H1 (cell line): ENCODE measurements at regions not wholly inside any gene's neighbourhood (a gene's known extent, or its start where the extent isn't known, plus 50 kb on each side); places are given as distances from the start of the nearest gene placed in this dataset.

Experiments used
- CTCF ChIA-PET: fragments of 300-600 bp; sonication (Branson Sonifier 250); formaldehyde crosslinking; loops from one replicate; lab custom pipeline; 2021; ENCODE audit not compliant: partially characterized antibody; lab: Charles Lee
- POLR2A ChIA-PET: fragments of 300-600 bp; sonication (Branson Sonifier 250); formaldehyde crosslinking; loops from one replicate; lab custom pipeline; 2021; ENCODE audit warnings: inconsistent platforms; ENCODE audit not compliant: partially characterized antibody; lab: Charles Lee
- DNase-seq, 2 experiments: peaks; one replicate each; pipeline versions ENCODE4 v3.0.0 to v3.0.0-alpha.2; 2010 to 2022; ENCODE audit warnings: low spot score in 2 of 2, low read depth in 1 of 2, mixed read lengths in 1 of 2
- FAIRE-seq: peaks from 2 replicates; lab custom pipeline; 2011; peaks lifted over from hg19 to GRCh38; lab: Jason Lieb, UNC
- H2AFZ ChIP-seq: 2 replicates; pipeline ENCODE4 v1.8.1; 2012; ENCODE audit warnings: low read length, inconsistent platforms
- H2AK5ac ChIP-seq: 2 replicates; pipeline ENCODE4 v1.6.1; 2013; ENCODE audit warnings: low read depth, low read length
- H2BK120ac ChIP-seq: replicated peaks from 2 replicates; pipeline ENCODE3; 2013; ENCODE audit warnings: low read depth, low read length, inconsistent platforms
- H2BK12ac ChIP-seq: 2 replicates; pipeline ENCODE4 v1.6.1; 2013; ENCODE audit warnings: low read depth, low read length
- H2BK15ac ChIP-seq: 2 replicates; pipeline ENCODE4 v1.6.1; 2013; ENCODE audit warnings: low read length
- H2BK20ac ChIP-seq: 2 replicates; pipeline ENCODE4 v1.6.1; 2013; ENCODE audit warnings: low read length
- H2BK5ac ChIP-seq: 2 replicates; pipeline ENCODE4 v1.6.1; 2013; ENCODE audit warnings: low read depth, low read length
- H3K14ac ChIP-seq: 2 replicates; pipeline ENCODE4 v1.6.1; 2013; ENCODE audit warnings: inconsistent platforms; ENCODE audit not compliant: insufficient read length
- H3K18ac ChIP-seq: 2 replicates; pipeline ENCODE4 v1.6.1; 2013; ENCODE audit warnings: low read length; ENCODE audit errors: extremely low read depth
- H3K23ac ChIP-seq: 2 replicates; pipeline ENCODE4 v1.6.1; 2013; ENCODE audit warnings: inconsistent platforms; ENCODE audit not compliant: insufficient read length
- H3K23me2 ChIP-seq: 2 replicates; pipeline ENCODE4 v1.6.1; 2013; ENCODE audit warnings: low read depth, low read length
- H3K27ac ChIP-seq: 2 replicates; pipeline ENCODE4 v1.6.1; 2011; ENCODE audit warnings: low read depth, low read length, inconsistent platforms
- H3K27me3 ChIP-seq, 4 experiments: replicated peaks in 1 of 4; 1 replicate in 1 of 4; 2 replicates in 3 of 4; pipeline versions ENCODE4 v1.6.1 to v1.8.1; 2011 to 2013; ENCODE audit warnings: low read length in 3 of 4, mild to moderate bottlenecking in 3 of 4, inconsistent platforms in 2 of 4, mixed read lengths in 2 of 4, moderate library complexity in 1 of 4; ENCODE audit not compliant: control insufficient read depth in 3 of 4, insufficient read depth in 3 of 4; ENCODE audit errors: extremely low read depth in 1 of 4
- H3K36me3 ChIP-seq, 4 experiments: 2 replicates each; pipeline versions ENCODE4 v1.6.1 to v1.8.1; 2011 to 2013; ENCODE audit warnings: mild to moderate bottlenecking in 4 of 4, low read length in 3 of 4, moderate library complexity in 2 of 4, control low read depth in 1 of 4, inconsistent platforms in 1 of 4; ENCODE audit not compliant: insufficient read depth in 4 of 4, control insufficient read depth in 2 of 4
- H3K4ac ChIP-seq: replicated peaks from 2 replicates; pipeline ENCODE3; 2013; ENCODE audit warnings: low read length, low read depth, mixed read lengths, inconsistent platforms; ENCODE audit not compliant: insufficient read length
- H3K4me1 ChIP-seq, 4 experiments: replicated peaks in 1 of 4; 1 replicate in 1 of 4; 2 replicates in 3 of 4; pipeline versions ENCODE4 v1.6.1 to v1.8.1; 2011 to 2013; ENCODE audit warnings: low read length in 3 of 4, inconsistent platforms in 2 of 4, mixed read lengths in 1 of 4; ENCODE audit not compliant: insufficient read depth in 4 of 4, control insufficient read depth in 3 of 4
- H3K4me2 ChIP-seq, 2 experiments: 2 replicates each; pipeline versions ENCODE4 v1.6.1 to v1.8.1; 2011 to 2013; ENCODE audit warnings: low read depth in 2 of 2, low read length in 2 of 2, control low read depth in 1 of 2, inconsistent platforms in 1 of 2, mild to moderate bottlenecking in 1 of 2; ENCODE audit not compliant: insufficient read depth in 1 of 2
- H3K4me3 ChIP-seq, 4 experiments: fragments of 200-600, 300-600 bp in 1 of 4; sonication (generic), shearing (Covaris generic), sonication (Bioruptor Twin) in 1 of 4; 2 replicates each; pipeline versions ENCODE4 v1.5.1 to v1.8.1; 2011 to 2016; ENCODE audit warnings: low read length in 4 of 4, low read depth in 3 of 4, control low read depth in 2 of 4, inconsistent platforms in 2 of 4, mild to moderate bottlenecking in 2 of 4, mixed read lengths in 1 of 4, moderate library complexity in 1 of 4; ENCODE audit not compliant: insufficient read depth in 2 of 4; ENCODE audit errors: extremely low read depth in 1 of 4
- H3K56ac ChIP-seq: replicated peaks from 2 replicates; pipeline ENCODE3; 2013; ENCODE audit warnings: low read depth, mild to moderate bottlenecking, mixed read lengths, low read length, inconsistent platforms; ENCODE audit not compliant: insufficient read length
- H3K79me1 ChIP-seq: 2 replicates; pipeline ENCODE4 v1.6.1; 2013; ENCODE audit warnings: low read depth, low read length, control low read depth
- H3K79me2 ChIP-seq, 2 experiments: 2 replicates each; pipeline versions ENCODE4 v1.6.1 to v1.8.1; 2012 to 2013; ENCODE audit warnings: low read length in 2 of 2, mild to moderate bottlenecking in 2 of 2, inconsistent platforms in 1 of 2; ENCODE audit not compliant: insufficient read depth in 2 of 2, control insufficient read depth in 1 of 2
- H3K9ac ChIP-seq, 4 experiments: replicated peaks in 1 of 4; 1 replicate in 1 of 4; 2 replicates in 3 of 4; pipeline versions ENCODE4 v1.6.1 to v1.8.1; 2011 to 2013; ENCODE audit warnings: low read depth in 3 of 4, low read length in 3 of 4, control low read depth in 2 of 4, mild to moderate bottlenecking in 2 of 4, moderate library complexity in 2 of 4, inconsistent platforms in 1 of 4; ENCODE audit errors: extremely low read depth in 1 of 4
- H3K9me3 ChIP-seq, 2 experiments: 2 replicates each; pipeline versions ENCODE4 v1.6.1 to v1.8.1; 2012 to 2013; ENCODE audit warnings: mild to moderate bottlenecking in 2 of 2, moderate library complexity in 2 of 2, control low read depth in 1 of 2, inconsistent platforms in 1 of 2, low read depth in 1 of 2, low read length in 1 of 2, mixed read lengths in 1 of 2; ENCODE audit not compliant: insufficient read depth in 2 of 2
- H4K20me1 ChIP-seq, 2 experiments: replicated peaks in 1 of 2; 2 replicates each; pipeline versions ENCODE3 to v1.8.1; 2011 to 2013; ENCODE audit warnings: inconsistent platforms in 2 of 2, low read length in 2 of 2, mild to moderate bottlenecking in 1 of 2; ENCODE audit not compliant: insufficient read depth in 2 of 2, control insufficient read depth in 1 of 2
- H4K5ac ChIP-seq: 2 replicates; pipeline ENCODE4 v1.6.1; 2013; ENCODE audit warnings: low read length, low read depth, mixed read lengths, inconsistent platforms; ENCODE audit not compliant: insufficient read length
- H4K8ac ChIP-seq: 2 replicates; pipeline ENCODE4 v1.8.0; 2013; ENCODE audit warnings: mild to moderate bottlenecking, moderate library complexity, low read length, inconsistent platforms; ENCODE audit not compliant: insufficient read depth; ENCODE audit errors: extremely low read depth
- H4K91ac ChIP-seq: replicated peaks from 2 replicates; pipeline ENCODE3; 2013; ENCODE audit warnings: low read length, mixed read lengths, inconsistent platforms; ENCODE audit not compliant: insufficient read length
- ATF2 ChIP-seq: IDR thresholded peaks from 2 replicates; pipeline ENCODE4 v1.6.1; 2012; ENCODE audit warnings: low read length, inconsistent platforms
- BCL11A ChIP-seq, 2 experiments: IDR thresholded peaks; one replicate each; pipeline ENCODE4 v1.6.1; 2011; ENCODE audit warnings: low read depth in 2 of 2, low read length in 2 of 2, mild to moderate bottlenecking in 2 of 2
- CBX5 ChIP-seq: fragments of 300-800, 300-1000 bp; sonication (generic); IDR thresholded peaks from 2 replicates; pipeline ENCODE4 v1.7.1; 2016; ENCODE audit warnings: antibody characterized with exemption, low read length, low read depth
- CEBPB ChIP-seq: IDR thresholded peaks from 2 replicates; pipeline ENCODE4 v1.6.1; 2012; ENCODE audit warnings: low read depth, low read length
- CHD1 ChIP-seq: IDR thresholded peaks from 2 replicates; pipeline ENCODE4 v1.6.1; 2012; ENCODE audit warnings: low read depth, low read length, improper control_type of control experiment
- CREB1 ChIP-seq: IDR thresholded peaks from 2 replicates; pipeline ENCODE4 v1.6.1; 2012; ENCODE audit warnings: inconsistent platforms
- FOSL1 ChIP-seq: IDR thresholded peaks from 2 replicates; pipeline ENCODE4 v1.6.1; 2011; ENCODE audit warnings: mild to moderate bottlenecking, low read depth, low read length, moderate library complexity; ENCODE audit not compliant: insufficient read depth
- GABPA ChIP-seq: IDR thresholded peaks from 2 replicates; pipeline ENCODE4 v1.6.1; 2011; ENCODE audit warnings: mild to moderate bottlenecking, low read length, moderate library complexity, borderline replicate concordance; ENCODE audit not compliant: insufficient read depth
- GTF2F1 ChIP-seq: IDR thresholded peaks from 2 replicates; pipeline ENCODE4 v1.6.1; 2012; ENCODE audit warnings: low read depth, low read length, improper control_type of control experiment, borderline replicate concordance
- JUND ChIP-seq: IDR thresholded peaks from 2 replicates; pipeline ENCODE4 v1.6.1; 2011; ENCODE audit warnings: mild to moderate bottlenecking, improper control_type of control experiment, low read length
- POU5F1 ChIP-seq: IDR thresholded peaks from 2 replicates; pipeline ENCODE4 v1.6.1; 2011; ENCODE audit warnings: low read depth, mild to moderate bottlenecking, low read length, moderate library complexity
- RXRA ChIP-seq: IDR thresholded peaks from 2 replicates; pipeline ENCODE4 v1.6.1; 2011; ENCODE audit warnings: low read depth, mild to moderate bottlenecking, low read length, moderate library complexity; ENCODE audit not compliant: insufficient read depth
- SP1 ChIP-seq: IDR thresholded peaks from 2 replicates; pipeline ENCODE4 v1.6.1; 2011; ENCODE audit warnings: low read depth, low read length
- TCF12 ChIP-seq: IDR thresholded peaks from 2 replicates; pipeline ENCODE4 v1.6.1; 2011; ENCODE audit warnings: low read depth, mild to moderate bottlenecking, low read length
- TEAD4 ChIP-seq: IDR thresholded peaks from 2 replicates; pipeline ENCODE4 v1.6.1; 2012; ENCODE audit warnings: low read depth, low read length, inconsistent platforms, mixed read lengths
- WGBS, 2 experiments: shearing (Covaris generic) in 1 of 2; methylation state at CpG; one replicate each; pipeline versions ENCODE4 v1.1.6 to v1.1.7; 2013 to 2015; ENCODE audit warnings: low lambda C conversion rate in 2 of 2, mixed read lengths in 2 of 2, inconsistent platforms in 1 of 2, low coverage in 1 of 2, missing lambda C conversion rate in 1 of 2; ENCODE audit not compliant: insufficient replicate concordance in 2 of 2, insufficient coverage in 1 of 2, insufficient read length in 1 of 2; ENCODE audit errors: extremely low coverage in 1 of 2, missing lambda C conversion rate in 1 of 2; 5-methylcytosine and 5-hydroxymethylcytosine counted together

GRCh38 chr12:43072431-43072830 lies 479.6 kb downstream of the ADAMTS20 start:
- Histone ChIP-seq H2BK12ac (no peak overlapping the region), H3K79me2 (no peaks in the 10 kb centered on the region), H2BK5ac (no peak overlapping the region), H3K4me1 (no peaks in the 10 kb centered on the region), H2AK5ac (no peak overlapping the region), H3K4ac (no peak overlapping the region), H3K56ac (no peak overlapping the region), H3K79me1 (no peaks in the 10 kb centered on the region), H3K4me3 (no peak overlapping the region), H2AFZ (no peak overlapping the region), H4K91ac (no peak overlapping the region), H3K4me2 (no peak overlapping the region), H3K36me3 (no peaks in the 10 kb centered on the region), H4K20me1 (no peaks in the 10 kb centered on the region), H3K9ac (no peak overlapping the region), H3K14ac (no peak overlapping the region), H3K23me2 (no peaks in the 10 kb centered on the region), H3K23ac (no peak overlapping the region), H3K18ac (no peak overlapping the region), H4K5ac (no peak overlapping the region), H2BK120ac (no peak overlapping the region), H3K27ac (no peak overlapping the region), H3K27me3 (no peaks in the 10 kb centered on the region), H4K8ac (no peak overlapping the region), H2BK20ac (no peak overlapping the region), H2BK15ac (no peak overlapping the region), H3K9me3 (no peaks in the 10 kb centered on the region)
- DNase-seq (no peak), FAIRE-seq (no peak)
- ChIA-PET POLR2A (no interaction called here), CTCF (interaction anchor here (0.6 kb wide), 1 partner anchor 143 kb away, joined by 3 read pairs; no protein-coding TSS in a partner anchor)
- 90% methylated on average over 1 of the region's 1 CpG; no CpG with 5 or more reads in 1 of the 2 experiments for WGBS, 2 experiments
- TF ChIP-seq FOSL1 (no peak), CBX5 (no peak), ATF2 (no peak), JUND (no peak), RXRA (no peak), CEBPB (no peak), TCF12 (no peak), TEAD4 (no peak), CHD1 (no peak), POU5F1 (no peak), SP1 (no peak), BCL11A (IDR thresholded peaks at IDR 0.05; ENCODE audit: low read depth in 2 of 2, low read length in 2 of 2) (no peak), CREB1 (no peak), GABPA (no peak), GTF2F1 (no peak)
